Lower lobe of right lung (tissue), 2 donors: ENCODE measurements at regions not wholly inside any gene's neighbourhood (a gene's known extent, or its start where the extent isn't known, plus 50 kb on each side); places are given as distances from the start of the nearest gene placed in this dataset.

Experiments used
- ATAC-seq, 2 donors: fragments of 200-7000 bp; cut with Tn5 transposase; one replicate each; pipeline ENCODE4 v1.9.1; 2020 to 2022; ENCODE audit warnings: mild to moderate bottlenecking in 2 of 2, moderate library complexity in 2 of 2
- DNase-seq: peaks from one replicate; pipeline ENCODE4 v3.0.0-alpha.2; 2020
- H3K27ac ChIP-seq: fragments of 200-600 bp; one replicate; pipeline ENCODE4 v1.8.0; 2022
- H3K27me3 ChIP-seq: fragments of 200-600 bp; one replicate; pipeline ENCODE4 v1.8.0; 2022; ENCODE audit warnings: low read depth
- H3K36me3 ChIP-seq: fragments of 200-600 bp; one replicate; pipeline ENCODE4 v1.8.0; 2022; ENCODE audit warnings: mild to moderate bottlenecking
- H3K4me1 ChIP-seq: fragments of 200-600 bp; one replicate; pipeline ENCODE4 v1.8.0; 2022
- H3K4me3 ChIP-seq: fragments of 200-600 bp; one replicate; pipeline ENCODE4 v1.8.0; 2022; ENCODE audit warnings: mild to moderate bottlenecking
- H3K9me3 ChIP-seq: fragments of 200-600 bp; one replicate; pipeline ENCODE4 v1.8.0; 2022
- CTCF ChIP-seq: fragments of 200-600 bp; IDR thresholded peaks from one replicate; pipeline ENCODE4 v1.8.0; 2022; ENCODE audit warnings: antibody characterized with exemption, mild to moderate bottlenecking
- intact Hi-C: fragments of 100-400 bp; cut with DNase I; formaldehyde crosslinking; loops from one replicate; pipeline ENCODE4 v1.11.0; 2022
- donor health status: DM: no; HTN: yes; CAD: no; lungs with severe emphysema.

DNA sequence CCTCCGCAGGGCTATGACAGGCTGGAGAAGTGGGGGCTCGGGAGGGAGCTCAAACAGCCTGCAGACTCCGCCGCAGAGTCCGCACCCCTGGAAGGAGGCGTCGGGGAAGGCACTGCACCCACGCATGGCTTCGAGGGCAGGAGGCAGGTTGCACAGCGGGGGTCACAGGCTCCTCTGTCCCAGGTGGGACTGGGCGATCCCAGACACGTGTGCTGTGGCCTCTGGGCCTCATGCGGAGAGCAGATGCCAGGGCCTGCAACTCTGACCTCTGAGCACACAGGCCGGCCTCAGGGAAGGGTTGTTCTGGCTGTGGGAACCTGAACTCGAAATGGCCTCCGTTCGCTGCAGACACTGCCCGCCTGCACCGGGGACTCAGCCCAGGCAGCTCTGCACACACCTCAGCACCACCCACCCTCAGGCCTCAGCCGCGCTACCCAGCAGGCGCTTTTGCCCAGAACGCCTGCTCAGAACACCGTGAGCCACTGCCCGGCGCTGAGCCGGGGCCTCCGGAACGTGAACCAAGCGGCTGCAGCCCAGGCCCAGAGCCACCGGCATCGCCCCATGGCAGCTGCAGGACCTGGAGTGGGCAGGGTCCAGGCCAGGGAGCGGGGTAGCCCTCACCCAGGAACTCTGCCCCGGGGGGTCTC is 71.8 kb upstream of the ADGRA1 start:
- DNase-seq (no peak), ATAC-seq (no peak)
- H3K36me3 ChIP-seq = no peaks in the 10 kb centered on the region
- H3K4me1 ChIP-seq = no peaks in the 10 kb centered on the region
- H3K9me3 ChIP-seq = no peaks in the 10 kb centered on the region
- H3K27ac ChIP-seq = no peak overlapping the region
- H3K4me3 ChIP-seq = no peak overlapping the region
- intact Hi-C loops = no loop called here
- H3K27me3 ChIP-seq = no peaks in the 10 kb centered on the region
- TF ChIP-seq CTCF = no peak

DNA sequence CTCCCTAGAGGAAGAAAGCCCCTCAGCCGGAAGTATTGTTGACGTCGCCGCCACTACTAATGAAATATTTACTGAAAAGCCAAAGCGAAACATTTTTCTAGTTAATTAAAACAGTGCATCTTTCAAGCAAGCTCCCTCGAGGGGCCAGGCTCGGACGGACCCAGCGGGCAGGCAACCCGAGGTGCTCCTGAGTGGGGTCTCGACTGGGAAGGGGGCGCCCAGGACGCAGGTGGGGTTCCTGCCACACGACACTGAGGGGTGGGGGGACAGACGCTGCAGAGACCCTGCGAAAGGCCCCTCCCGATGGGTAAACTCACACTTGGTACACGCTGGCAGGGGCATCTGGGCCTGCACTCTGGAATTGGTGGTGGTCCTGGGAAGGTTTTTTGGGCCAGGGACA is 72.4 kb upstream of the ADGRA1 start:
- ATAC-seq = no peak
- no peaks in the 10 kb centered on the region for H3K27me3 ChIP-seq
- no peaks in the 10 kb centered on the region for H3K4me1 ChIP-seq
- no peak overlapping the region for H3K4me3 ChIP-seq
- no peak for TF ChIP-seq CTCF
- no peak overlapping the region for H3K27ac ChIP-seq
- H3K9me3 ChIP-seq = no peaks in the 10 kb centered on the region
- H3K36me3 ChIP-seq = no peaks in the 10 kb centered on the region
- DNase-seq = no peak
- intact Hi-C loops = no loop called here

DNA sequence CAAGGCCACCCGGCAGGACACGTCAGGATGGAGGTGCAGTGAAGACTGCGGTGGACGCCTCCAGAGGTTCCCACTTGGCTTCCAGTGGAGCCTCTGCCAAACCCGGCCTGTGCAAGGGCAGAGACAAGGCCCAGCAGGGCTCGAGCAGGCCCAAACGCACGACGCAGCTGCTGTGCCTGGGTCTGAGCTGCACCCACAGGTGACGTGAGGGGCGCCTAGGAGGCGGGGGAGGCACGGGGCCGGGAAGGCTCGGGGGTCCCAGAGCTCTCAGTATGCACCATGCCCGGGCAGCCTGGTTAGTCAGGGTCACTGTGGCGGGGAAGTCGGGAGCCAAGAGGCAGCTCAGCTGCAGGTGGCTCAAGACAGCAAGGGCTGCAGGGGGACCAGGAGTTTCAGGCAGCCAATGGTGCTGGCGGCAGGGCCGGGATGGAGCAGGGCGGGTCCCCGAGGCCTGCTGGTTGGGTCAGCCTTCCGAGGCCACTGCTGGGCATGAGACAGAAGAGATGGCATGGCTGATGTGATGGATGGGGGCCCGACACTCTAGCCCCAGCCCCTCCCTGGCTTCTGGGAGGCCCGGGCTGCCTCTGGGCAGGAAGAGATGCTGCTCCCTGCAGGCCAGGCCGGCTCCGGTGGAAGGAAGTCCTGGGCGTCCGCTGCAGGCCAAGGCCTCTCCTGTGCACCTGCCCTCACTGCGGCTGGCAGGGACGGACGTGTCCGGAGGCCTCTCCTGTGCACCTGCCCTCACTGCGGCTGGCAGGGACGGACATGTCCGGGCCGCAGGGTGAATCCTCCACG is 72.2 kb upstream of the CFAP46 start:
- TF ChIP-seq CTCF = no peak
- Histone ChIP-seq H3K9me3 (no peaks in the 10 kb centered on the region), H3K27ac (no peak overlapping the region), H3K4me1 (peaks cover 5% of the 10 kb centered on the region), H3K4me3 (no peak overlapping the region), H3K27me3 (no peaks in the 10 kb centered on the region), H3K36me3 (no peaks in the 10 kb centered on the region)
- intact Hi-C loops = no loop called here
- DNase-seq = no peak
- no peak for ATAC-seq

DNA sequence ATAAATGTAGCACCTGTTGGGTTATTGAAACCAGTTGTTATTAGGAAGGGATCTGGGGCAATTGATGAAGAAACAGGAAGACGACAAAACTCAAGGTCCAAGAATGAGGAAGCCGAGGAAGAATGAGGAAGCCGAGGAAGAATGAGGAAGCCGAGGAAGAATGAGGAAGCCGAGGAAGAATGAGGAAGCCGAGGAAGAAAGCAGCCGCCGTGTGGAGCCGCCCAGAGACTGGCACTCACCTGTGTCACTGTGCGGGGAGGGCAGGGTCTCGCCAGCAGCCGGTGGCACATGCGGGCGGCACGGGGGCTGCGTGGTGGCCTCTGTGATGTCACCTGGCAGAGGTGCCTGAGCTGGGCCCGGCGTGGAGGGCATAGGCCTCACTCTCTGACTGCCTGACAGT is 71.1 kb upstream of the CFAP46 start:
- Histone ChIP-seq H3K27ac (peak overlapping the region; percentile 73), H3K4me1 (peaks cover 14% of the 10 kb centered on the region), H3K36me3 (no peaks in the 10 kb centered on the region), H3K9me3 (no peaks in the 10 kb centered on the region), H3K27me3 (no peaks in the 10 kb centered on the region), H3K4me3 (no peak overlapping the region)
- DNase-seq (peak; percentile 87), ATAC-seq (peak; percentile 54 to 57)
- intact Hi-C loops = no loop called here
- TF ChIP-seq CTCF = no peak

GRCh38 chr10:133012573-133013359 is 70.4 kb upstream of the CFAP46 start:
- Histone ChIP-seq H3K4me1 (peaks cover 15% of the 10 kb centered on the region), H3K27me3 (no peaks in the 10 kb centered on the region), H3K9me3 (no peaks in the 10 kb centered on the region), H3K36me3 (no peaks in the 10 kb centered on the region), H3K27ac (peak overlapping the region; percentile 73), H3K4me3 (no peak overlapping the region)
- intact Hi-C loops = no loop called here
- peak in 1 of 2 donors; percentile 32 for ATAC-seq
- TF ChIP-seq CTCF = no peak
- peak; percentile 82 for DNase-seq
